ENCODE measurements at regions not wholly inside any gene's neighbourhood (a gene's known extent, or its start where the extent isn't known, plus 50 kb on each side); places are given as distances from the start of the nearest gene placed in this dataset.

DNA sequence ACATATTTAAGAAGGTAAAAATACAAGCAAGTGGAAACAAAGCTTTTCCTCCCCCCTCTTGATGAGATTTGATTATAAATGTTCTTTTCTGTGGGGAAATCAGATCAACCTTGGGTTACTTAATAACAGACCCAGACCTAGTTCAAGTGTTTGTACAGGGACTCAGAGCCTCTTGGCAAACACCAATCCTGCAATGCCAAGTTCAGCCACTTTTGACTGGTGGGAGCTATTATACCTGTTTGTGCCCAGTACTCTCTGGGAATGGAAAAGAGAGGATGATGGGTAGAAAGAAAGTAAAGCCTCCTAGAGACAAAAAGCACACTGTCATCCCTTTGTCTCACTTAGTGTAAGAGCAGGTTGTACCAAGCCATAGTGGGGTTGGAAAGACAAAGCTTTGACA lies 63.8 kb upstream of the EPHA4 start:
- Mint-ChIP-seq H3K27ac (ENCODE audit: unreplicated experiment) (no peak overlapping the region), H3K36me3 (ENCODE audit: insufficient read depth, unreplicated experiment) (no peaks in the 10 kb centered on the region), H3K27me3 (ENCODE audit: insufficient read depth, unreplicated experiment) (no peaks in the 10 kb centered on the region), H3K4me3 (ENCODE audit: unreplicated experiment) (no peak overlapping the region), H3K4me1 (ENCODE audit: low read depth, unreplicated experiment) (no peaks in the 10 kb centered on the region), H3K9me3 (ENCODE audit: unreplicated experiment) (peaks cover 12% of the 10 kb centered on the region)
- peak; percentile 28 to 38 for TF ChIP-seq CTCF (IDR thresholded peaks at IDR 0.05; ENCODE audit: insufficient read depth in 1 of 2, low read depth in 1 of 2, low read length in 1 of 2, severe bottlenecking in 1 of 2, unreplicated experiment in 1 of 2)
- Histone ChIP-seq H3K4me3 (ENCODE audit: low read depth, low read length) (no peak overlapping the region), H3K36me3 (ENCODE audit: control insufficient read depth, insufficient read depth, low read length) (no peaks in the 10 kb centered on the region), H3K27me3 (replicated peaks; ENCODE audit: control insufficient read depth, insufficient read depth, low read length) (no peaks in the 10 kb centered on the region), H3K9me3 (no peaks in the 10 kb centered on the region), H3K4me1 (no peaks in the 10 kb centered on the region)
- ChIA-PET CTCF (no interaction called here), POLR2A (no interaction called here)
- BruUV-seq (replicated peaks), result no TSS peak
- peak in 1 of 2 experiments; percentile 31 for DNase-seq
- intact Hi-C loops (cut with micrococcal nuclease; ENCODE audit: unreplicated experiment), result loop anchor here (5.0 kb wide), 1 partner anchor 331 kb away; no protein-coding TSS in a partner anchor

DNA sequence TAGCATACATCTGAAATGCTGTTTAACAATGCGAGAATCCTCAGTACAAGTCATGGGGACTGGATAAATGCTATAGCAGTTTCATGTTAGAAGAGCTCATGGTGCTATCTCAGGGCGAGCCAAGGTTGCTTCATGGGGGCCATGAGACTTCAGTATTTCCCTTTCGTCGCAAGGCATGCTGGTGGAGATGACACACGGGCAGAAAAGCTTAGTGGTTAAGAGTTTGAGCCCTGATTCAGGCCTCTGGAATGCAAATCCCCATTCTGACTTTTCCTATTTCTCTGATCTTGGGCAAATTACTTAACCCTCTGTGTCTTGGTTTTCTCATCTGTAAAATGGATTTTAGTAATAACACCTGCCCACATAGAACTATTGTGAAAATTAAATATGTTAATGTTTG lies 57.4 kb upstream of the EPHA4 start:
- intact Hi-C loops (cut with micrococcal nuclease; ENCODE audit: unreplicated experiment), result loop anchor here (10.0 kb wide), 1 partner anchor 675 kb away; no protein-coding TSS in a partner anchor

DNA sequence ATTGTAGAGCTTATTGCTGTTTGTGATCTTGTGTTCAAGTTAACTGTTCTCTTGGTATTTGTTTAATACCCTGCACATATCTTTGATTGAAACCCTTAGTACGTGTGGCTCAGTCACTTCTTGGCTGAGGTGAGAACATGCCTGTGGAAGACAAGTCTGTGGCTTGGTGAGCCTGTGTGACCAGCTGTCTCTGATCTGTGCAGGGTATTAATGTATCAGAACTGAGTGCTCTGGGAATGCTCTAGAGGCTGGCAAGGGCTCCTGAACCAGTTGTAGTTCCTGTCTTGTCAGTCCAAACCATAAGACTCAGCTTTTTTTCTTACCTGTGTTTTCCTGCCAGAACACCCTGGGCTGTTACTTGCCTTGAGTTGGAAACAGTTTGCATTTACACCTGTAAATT lies 52.4 kb upstream of the EPHA4 start:
- no TSS peak for BruUV-seq (replicated peaks)
- H3K4me3 ChIP-seq (ENCODE audit: low read depth, low read length), result no peak overlapping the region
- intact Hi-C loops (cut with micrococcal nuclease; ENCODE audit: unreplicated experiment), result loop anchor here (10.0 kb wide), 1 partner anchor 680 kb away; no protein-coding TSS in a partner anchor
- H3K27me3 ChIP-seq (replicated peaks; ENCODE audit: control insufficient read depth, insufficient read depth, low read length), result no peaks in the 10 kb centered on the region
- no peaks in the 10 kb centered on the region for H3K36me3 ChIP-seq (ENCODE audit: control insufficient read depth, insufficient read depth, low read length)
- peaks cover 17% of the 10 kb centered on the region for H3K4me1 ChIP-seq
- no peaks in the 10 kb centered on the region for H3K36me3 Mint-ChIP-seq (ENCODE audit: insufficient read depth, unreplicated experiment)
- no peak overlapping the region for H3K4me3 Mint-ChIP-seq (ENCODE audit: unreplicated experiment)
- ChIA-PET CTCF (no interaction called here), POLR2A (no interaction called here)
- no peaks in the 10 kb centered on the region for H3K27me3 Mint-ChIP-seq (ENCODE audit: insufficient read depth, unreplicated experiment)
- peaks cover 22% of the 10 kb centered on the region for H3K4me1 Mint-ChIP-seq (ENCODE audit: low read depth, unreplicated experiment)
- H3K9me3 ChIP-seq, result no peaks in the 10 kb centered on the region
- TF ChIP-seq CTCF (IDR thresholded peaks at IDR 0.05; ENCODE audit: insufficient read depth in 1 of 2, low read depth in 1 of 2, low read length in 1 of 2, severe bottlenecking in 1 of 2, unreplicated experiment in 1 of 2), result no peak
- H3K9me3 Mint-ChIP-seq (ENCODE audit: unreplicated experiment), result no peaks in the 10 kb centered on the region
- H3K27ac Mint-ChIP-seq (ENCODE audit: unreplicated experiment), result no peak overlapping the region
- no peak for DNase-seq

More for the DNA sequence above, 57.4 kb upstream of the EPHA4 start:
- H3K36me3 Mint-ChIP-seq (ENCODE audit: insufficient read depth, unreplicated experiment), result no peaks in the 10 kb centered on the region
- POLR2A ChIA-PET, result no interaction called here
- H3K9me3 Mint-ChIP-seq (ENCODE audit: unreplicated experiment), result no peaks in the 10 kb centered on the region
- H3K4me3 Mint-ChIP-seq (ENCODE audit: unreplicated experiment), result no peak overlapping the region
- peaks cover 24% of the 10 kb centered on the region for H3K4me1 Mint-ChIP-seq (ENCODE audit: low read depth, unreplicated experiment)
- peaks cover 22% of the 10 kb centered on the region for H3K4me1 ChIP-seq
- no peaks in the 10 kb centered on the region for H3K27me3 Mint-ChIP-seq (ENCODE audit: insufficient read depth, unreplicated experiment)
- CTCF ChIA-PET, result no interaction called here
- TF ChIP-seq CTCF (IDR thresholded peaks at IDR 0.05; ENCODE audit: insufficient read depth in 1 of 2, low read depth in 1 of 2, low read length in 1 of 2, severe bottlenecking in 1 of 2, unreplicated experiment in 1 of 2), result no peak
- DNase-seq, result peak; percentile 23 to 57
- H3K36me3 ChIP-seq (ENCODE audit: control insufficient read depth, insufficient read depth, low read length), result no peaks in the 10 kb centered on the region
- BruUV-seq (replicated peaks), result no TSS peak
- no peak overlapping the region for H3K27ac Mint-ChIP-seq (ENCODE audit: unreplicated experiment)
- H3K9me3 ChIP-seq, result no peaks in the 10 kb centered on the region
- H3K27me3 ChIP-seq (replicated peaks; ENCODE audit: control insufficient read depth, insufficient read depth, low read length), result no peaks in the 10 kb centered on the region
- H3K4me3 ChIP-seq (ENCODE audit: low read depth, low read length), result no peak overlapping the region
